ENCODE measurements at regions not wholly inside any gene's neighbourhood (a gene's known extent, or its start where the extent isn't known, plus 50 kb on each side); places are given as distances from the start of the nearest gene placed in this dataset.

- no peak overlapping the region for H2BK12ac ChIP-seq (ENCODE audit: insufficient read length, low read depth, low read length)
- H4K5ac ChIP-seq (ENCODE audit: insufficient read length, low read depth, low read length) = no peak overlapping the region
- no peak for DNase-seq
- H3K4me1 ChIP-seq (ENCODE audit: insufficient read depth, low read length) = no peaks in the 10 kb centered on the region; the same call in 1 of the 2 replicates
- H2BK120ac ChIP-seq (ENCODE audit: low read depth, low read length, poor library complexity, severe bottlenecking) = no peak overlapping the region
- no peak overlapping the region for H2AK5ac ChIP-seq (ENCODE audit: insufficient read length, low read length)
- H3K79me1 ChIP-seq (ENCODE audit: insufficient read depth, low read depth, low read length, poor library complexity, severe bottlenecking) = no peaks in the 10 kb centered on the region
- no peaks in the 10 kb centered on the region for H3K27me3 Mint-ChIP-seq (ENCODE audit: low read depth)
- H3K27ac ChIP-seq (ENCODE audit: insufficient read length, low read depth, low read length) = no peak overlapping the region
- no peaks in the 10 kb centered on the region for H3K9me3 ChIP-seq (ENCODE audit: control insufficient read depth, low read depth, low read length)
- no CpG with 5 or more reads among the region's 3 CpGs for WGBS (ENCODE audit: extremely low coverage, insufficient read length, low lambda C conversion rate)
- no peak overlapping the region for H3K23ac ChIP-seq (ENCODE audit: insufficient read length, low read depth, low read length)
- no peak overlapping the region for H3K4me3 Mint-ChIP-seq
- no peak overlapping the region for H2BK20ac ChIP-seq (ENCODE audit: low read depth, low read length, poor library complexity, severe bottlenecking)
- no peak overlapping the region for H3K9ac ChIP-seq (ENCODE audit: extremely low read depth, insufficient read length, low read length)
- no peaks in the 10 kb centered on the region for H3K23me2 ChIP-seq (ENCODE audit: insufficient read length, low read depth, low read length, poor library complexity, severe bottlenecking)
- H3K18ac ChIP-seq (ENCODE audit: insufficient read length, low read depth, low read length) = no peak overlapping the region
- H3K27ac Mint-ChIP-seq = no peak overlapping the region
- no peak overlapping the region for H3K4ac ChIP-seq (ENCODE audit: low read depth, low read length)
- H2BK5ac ChIP-seq (ENCODE audit: insufficient read length, low read length) = no peak overlapping the region
- H3T11ph ChIP-seq (ENCODE audit: low read length) = no peak overlapping the region
- no peaks in the 10 kb centered on the region for H3K9me3 Mint-ChIP-seq
- H4K8ac ChIP-seq (replicated peaks; ENCODE audit: insufficient read length, low read depth, low read length) = no peak overlapping the region
- H3K14ac ChIP-seq (ENCODE audit: insufficient read depth, low read length) = no peak overlapping the region
- no peaks in the 10 kb centered on the region for H3K79me2 ChIP-seq (ENCODE audit: insufficient read depth, low read length)
- H4K20me1 ChIP-seq (ENCODE audit: control insufficient read depth, insufficient read depth, insufficient read length) = no peaks in the 10 kb centered on the region
- no peaks in the 10 kb centered on the region for H3K36me3 Mint-ChIP-seq (ENCODE audit: insufficient read depth in 1 of 3, low read depth in 3 of 3)
- no peak for TF ChIP-seq CTCF (conservative IDR thresholded peaks at IDR 0.05)
- H2AFZ ChIP-seq (ENCODE audit: low read length) = no peak overlapping the region
- H4K91ac ChIP-seq (ENCODE audit: insufficient read length, low read depth, low read length) = no peak overlapping the region
- no peak overlapping the region for H3K4me2 ChIP-seq (ENCODE audit: insufficient read depth, insufficient read length, low read length)
- H3K4me1 Mint-ChIP-seq = peaks cover 10 to 16% of the 10 kb centered on the region in 2 experiments
- no peak overlapping the region for H2BK15ac ChIP-seq (ENCODE audit: low read depth, low read length)
- H3K27me3 ChIP-seq (ENCODE audit: insufficient read depth, low read length) = no peaks in the 10 kb centered on the region
- no peak overlapping the region for H3K56ac ChIP-seq (ENCODE audit: insufficient read length, low read depth, low read length)
Observed at GRCh38 chr1:185368313-185368855, 51.3 kb upstream of the IVNS1ABP start.

Data from H9 (cell line).